ENCODE measurements at regions not wholly inside any gene's neighbourhood (a gene's known extent, or its start where the extent isn't known, plus 50 kb on each side); places are given as distances from the start of the nearest gene placed in this dataset.

DNA sequence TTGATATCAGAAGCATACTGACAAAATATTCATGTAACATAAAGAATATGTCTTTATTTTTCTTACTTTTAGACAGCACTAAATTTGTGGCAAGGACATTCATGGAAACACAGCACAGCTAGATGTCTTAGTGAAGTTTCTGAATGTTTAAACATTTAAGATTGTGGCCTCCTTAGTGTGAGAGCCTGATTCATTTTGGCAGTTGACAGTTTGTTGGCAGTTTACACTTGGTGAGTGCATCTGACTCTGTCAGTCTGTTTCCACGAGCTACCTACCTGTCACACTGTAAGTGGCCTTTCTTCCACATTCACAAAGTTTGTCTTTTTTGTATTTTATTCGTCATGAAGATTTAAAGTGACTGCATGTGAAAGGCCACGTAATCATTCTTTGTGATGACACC is 436.8 kb downstream of the TUSC1 start:
- TF ChIP-seq, protein P1, sequence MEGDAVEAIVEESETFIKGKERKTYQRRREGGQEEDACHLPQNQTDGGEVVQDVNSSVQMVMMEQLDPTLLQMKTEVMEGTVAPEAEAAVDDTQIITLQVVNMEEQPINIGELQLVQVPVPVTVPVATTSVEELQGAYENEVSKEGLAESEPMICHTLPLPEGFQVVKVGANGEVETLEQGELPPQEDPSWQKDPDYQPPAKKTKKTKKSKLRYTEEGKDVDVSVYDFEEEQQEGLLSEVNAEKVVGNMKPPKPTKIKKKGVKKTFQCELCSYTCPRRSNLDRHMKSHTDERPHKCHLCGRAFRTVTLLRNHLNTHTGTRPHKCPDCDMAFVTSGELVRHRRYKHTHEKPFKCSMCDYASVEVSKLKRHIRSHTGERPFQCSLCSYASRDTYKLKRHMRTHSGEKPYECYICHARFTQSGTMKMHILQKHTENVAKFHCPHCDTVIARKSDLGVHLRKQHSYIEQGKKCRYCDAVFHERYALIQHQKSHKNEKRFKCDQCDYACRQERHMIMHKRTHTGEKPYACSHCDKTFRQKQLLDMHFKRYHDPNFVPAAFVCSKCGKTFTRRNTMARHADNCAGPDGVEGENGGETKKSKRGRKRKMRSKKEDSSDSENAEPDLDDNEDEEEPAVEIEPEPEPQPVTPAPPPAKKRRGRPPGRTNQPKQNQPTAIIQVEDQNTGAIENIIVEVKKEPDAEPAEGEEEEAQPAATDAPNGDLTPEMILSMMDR (IDR thresholded peaks at IDR 0.05): no peak
- TF ChIP-seq EP300 (IDR thresholded peaks at IDR 0.05; ENCODE audit: low read depth): no peak

Measured in transverse colon (tissue), 3 donors.